Mesendoderm (in vitro differentiated cells): ENCODE measurements at regions not wholly inside any gene's neighbourhood (a gene's known extent, or its start where the extent isn't known, plus 50 kb on each side); places are given as distances from the start of the nearest gene placed in this dataset.

ENCODE experiments used
- DNase-seq: peaks from one replicate; pipeline ENCODE4 v3.0.0; 2013
- H2AK5ac ChIP-seq: 2 replicates; pipeline ENCODE4 v1.6.1; 2013; ENCODE audit warnings: low read length, inconsistent platforms
- H2BK120ac ChIP-seq: 2 replicates; pipeline ENCODE4 v1.6.1; 2013; ENCODE audit warnings: low read depth, mild to moderate bottlenecking, low read length, moderate library complexity, mixed read lengths
- H2BK15ac ChIP-seq: replicated peaks from 2 replicates; pipeline ENCODE4 v1.6.1; 2013; ENCODE audit warnings: low read depth, mild to moderate bottlenecking, moderate library complexity
- H2BK5ac ChIP-seq: 2 replicates; pipeline ENCODE4 v1.6.1; 2013; ENCODE audit warnings: low read length, inconsistent platforms
- H3K18ac ChIP-seq: 2 replicates; pipeline ENCODE4 v1.6.1; 2013; ENCODE audit warnings: mild to moderate bottlenecking, low read length, mixed read lengths
- H3K23ac ChIP-seq: one replicate; pipeline ENCODE4 v1.6.1; 2013; ENCODE audit warnings: low read length
- H3K27ac ChIP-seq: 2 replicates; pipeline ENCODE4 v1.5.1; 2013; ENCODE audit warnings: low read depth, mild to moderate bottlenecking, inconsistent platforms, low read length, moderate library complexity
- H3K27me3 ChIP-seq: 2 replicates; pipeline ENCODE4 v1.6.1; 2013; ENCODE audit warnings: low read length, control low read depth, mild to moderate bottlenecking, inconsistent platforms; ENCODE audit not compliant: insufficient read depth, poor library complexity
- H3K36me3 ChIP-seq: 2 replicates; pipeline ENCODE4 v1.6.1; 2013; ENCODE audit warnings: low read length, inconsistent platforms; ENCODE audit not compliant: control insufficient read depth, insufficient read depth
- H3K4ac ChIP-seq: one replicate; pipeline ENCODE4 v1.6.1; 2013; ENCODE audit warnings: low read depth, mild to moderate bottlenecking, low read length, moderate library complexity
- H3K4me1 ChIP-seq: 2 replicates; pipeline ENCODE4 v1.6.1; 2013; ENCODE audit warnings: low read depth, low read length, inconsistent platforms; ENCODE audit not compliant: control insufficient read depth
- H3K4me2 ChIP-seq: 2 replicates; pipeline ENCODE4 v1.6.1; 2013; ENCODE audit warnings: low read length
- H3K4me3 ChIP-seq: 2 replicates; pipeline ENCODE4 v1.5.1; 2013; ENCODE audit warnings: mild to moderate bottlenecking, low read length
- H3K56ac ChIP-seq: one replicate; pipeline ENCODE4 v1.6.1; 2013; ENCODE audit warnings: low read length
- H3K79me1 ChIP-seq: 2 replicates; pipeline ENCODE4 v1.6.1; 2013; ENCODE audit warnings: low read length, inconsistent platforms
- H3K79me2 ChIP-seq: 2 replicates; pipeline ENCODE4 v1.6.1; 2013; ENCODE audit warnings: mild to moderate bottlenecking, low read length; ENCODE audit not compliant: control insufficient read depth, insufficient read depth
- H3K9ac ChIP-seq: 2 replicates; pipeline ENCODE4 v1.6.1; 2013; ENCODE audit warnings: low read length, inconsistent platforms
- H4K5ac ChIP-seq: one replicate; pipeline ENCODE4 v1.6.1; 2013; ENCODE audit warnings: low read length
- H4K8ac ChIP-seq: one replicate; pipeline ENCODE4 v1.6.1; 2013; ENCODE audit warnings: low read depth, mild to moderate bottlenecking, control low read depth, low read length, moderate library complexity
- WGBS: extraction: QIAGEN DNeasy Blood & Tissue Kit; methylation state at CpG from one replicate; pipeline ENCODE4 v1.1.7; 2013; ENCODE audit warnings: low lambda C conversion rate, missing lambda C conversion rate; ENCODE audit not compliant: insufficient coverage; ENCODE audit errors: extremely low coverage; 5-methylcytosine and 5-hydroxymethylcytosine counted together

DNA sequence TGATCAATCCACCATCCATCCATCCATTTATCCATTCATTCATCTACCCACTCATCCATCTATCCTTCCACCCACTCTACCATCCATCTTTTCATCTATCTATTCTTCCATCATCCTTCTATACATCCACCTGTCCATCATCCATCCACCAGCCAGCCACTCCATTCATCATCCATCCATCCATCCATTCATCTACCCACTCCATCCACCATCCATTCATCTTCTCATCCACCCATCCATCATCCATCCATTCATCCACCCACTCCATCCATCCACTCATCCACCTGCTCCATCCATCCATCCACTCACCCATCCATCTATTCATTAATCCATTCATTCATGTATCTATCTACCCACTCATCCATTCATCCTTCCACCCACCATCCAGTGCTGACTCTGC is 127.9 kb upstream of the TMPRSS2 start:
- Histone ChIP-seq H3K4me1 (peaks cover 2% of the 10 kb centered on the region), H3K18ac (no peak overlapping the region), H3K4me2 (no peak overlapping the region), H3K36me3 (no peaks in the 10 kb centered on the region), H2BK5ac (no peak overlapping the region), H3K56ac (no peak overlapping the region), H3K23ac (no peak overlapping the region), H2AK5ac (no peak overlapping the region), H3K4me3 (no peak overlapping the region), H2BK120ac (no peak overlapping the region), H3K27me3 (no peaks in the 10 kb centered on the region), H3K27ac (no peak overlapping the region), H3K79me2 (no peaks in the 10 kb centered on the region), H4K8ac (no peak overlapping the region), H2BK15ac (no peak overlapping the region), H3K4ac (no peak overlapping the region), H3K9ac (no peak overlapping the region), H3K79me1 (no peaks in the 10 kb centered on the region), H4K5ac (no peak overlapping the region)
- DNase-seq: no peak

DNA sequence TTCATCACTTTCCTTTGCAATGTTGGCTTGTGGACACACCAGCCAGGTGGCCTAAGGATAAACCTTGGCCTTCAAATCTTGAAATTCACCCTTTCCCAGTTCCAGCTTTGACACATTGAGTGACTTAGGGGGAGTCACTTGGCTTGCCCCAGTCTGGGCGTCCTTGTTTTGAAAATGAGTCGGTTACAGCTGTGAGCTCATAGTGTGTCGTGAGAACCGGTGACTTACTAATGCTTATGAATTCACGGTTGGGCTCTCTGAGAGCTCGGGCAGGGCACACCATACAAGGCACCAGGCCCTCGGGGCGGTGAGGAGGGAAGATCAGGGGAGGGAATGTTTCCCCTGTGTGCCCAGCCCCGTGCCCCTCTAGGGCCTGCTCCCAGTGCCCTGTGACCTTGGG is 126.9 kb upstream of the TMPRSS2 start:
- H4K8ac ChIP-seq: no peak overlapping the region
- H3K4me1 ChIP-seq: no peaks in the 10 kb centered on the region
- H3K79me1 ChIP-seq: no peaks in the 10 kb centered on the region
- H3K4ac ChIP-seq: no peak overlapping the region
- DNase-seq: no peak
- no peak overlapping the region for H2BK120ac ChIP-seq
- no peak overlapping the region for H4K5ac ChIP-seq
- H2BK15ac ChIP-seq: no peak overlapping the region
- no peak overlapping the region for H3K56ac ChIP-seq
- no peak overlapping the region for H2BK5ac ChIP-seq
- H3K4me3 ChIP-seq: no peak overlapping the region
- no peaks in the 10 kb centered on the region for H3K27me3 ChIP-seq
- no peak overlapping the region for H3K27ac ChIP-seq
- H3K36me3 ChIP-seq: no peaks in the 10 kb centered on the region
- no peaks in the 10 kb centered on the region for H3K79me2 ChIP-seq
- WGBS: no CpG with 5 or more reads among the region's 9 CpGs
- H3K4me2 ChIP-seq: no peak overlapping the region
- no peak overlapping the region for H3K9ac ChIP-seq
- no peak overlapping the region for H3K18ac ChIP-seq
- H3K23ac ChIP-seq: no peak overlapping the region
- H2AK5ac ChIP-seq: no peak overlapping the region

DNA sequence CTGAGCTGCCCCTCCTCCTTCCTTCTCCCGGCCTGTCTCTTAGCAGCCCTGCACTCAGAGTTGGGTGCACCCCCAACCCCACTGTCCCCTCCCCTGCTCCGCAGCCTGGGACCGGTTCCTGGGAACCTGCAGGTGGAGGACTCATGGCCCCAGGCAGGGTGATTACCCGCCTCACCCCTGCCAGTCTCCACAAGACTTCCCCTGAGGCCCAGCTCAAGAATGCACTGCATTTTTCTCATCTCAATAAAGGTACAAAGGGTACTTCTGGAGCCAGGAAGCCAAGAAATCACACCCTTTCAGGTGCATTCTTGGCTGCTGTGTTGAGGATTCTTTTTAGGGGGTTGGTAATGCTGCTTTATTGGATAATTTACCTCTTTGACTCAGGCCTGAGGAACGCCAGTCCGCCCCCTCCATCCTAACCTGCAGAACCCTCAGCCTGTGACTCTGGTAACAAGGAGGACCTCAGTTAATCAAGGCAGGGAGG is 126.3 kb upstream of the TMPRSS2 start:
- no peak overlapping the region for H3K56ac ChIP-seq
- H4K5ac ChIP-seq: no peak overlapping the region
- H3K18ac ChIP-seq: no peak overlapping the region
- no peak overlapping the region for H2AK5ac ChIP-seq
- no CpG with 5 or more reads among the region's 6 CpGs for WGBS
- no peaks in the 10 kb centered on the region for H3K4me1 ChIP-seq
- no peak overlapping the region for H2BK15ac ChIP-seq
- no peaks in the 10 kb centered on the region for H3K27me3 ChIP-seq
- H3K4ac ChIP-seq: no peak overlapping the region
- H3K79me1 ChIP-seq: no peaks in the 10 kb centered on the region
- H4K8ac ChIP-seq: no peak overlapping the region
- H3K36me3 ChIP-seq: no peaks in the 10 kb centered on the region
- H3K4me3 ChIP-seq: no peak overlapping the region
- H3K27ac ChIP-seq: no peak overlapping the region
- H3K79me2 ChIP-seq: no peaks in the 10 kb centered on the region
- H3K23ac ChIP-seq: no peak overlapping the region
- peak; percentile 77 for DNase-seq
- H3K4me2 ChIP-seq: no peak overlapping the region
- no peak overlapping the region for H2BK5ac ChIP-seq
- no peak overlapping the region for H2BK120ac ChIP-seq
- no peak overlapping the region for H3K9ac ChIP-seq

DNA sequence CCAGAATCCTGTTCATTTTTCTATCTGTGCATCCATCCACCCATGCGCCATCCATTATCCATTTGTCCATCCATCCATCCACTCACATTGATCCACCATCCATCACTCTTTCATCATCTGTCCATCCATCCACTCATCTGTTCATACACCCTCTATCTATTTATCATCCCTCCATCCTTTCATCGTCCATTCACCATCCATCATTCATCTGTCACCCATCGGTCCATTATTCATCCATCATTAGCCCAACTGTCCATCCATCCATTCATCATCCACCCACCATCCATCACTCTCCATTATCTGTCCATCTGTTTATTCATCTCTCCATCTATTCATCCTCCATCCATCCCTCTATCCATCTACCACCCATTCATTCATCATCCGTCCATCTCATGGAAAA is 125.7 kb upstream of the TMPRSS2 start:
- Histone ChIP-seq H2BK15ac (no peak overlapping the region), H3K27ac (no peak overlapping the region), H2BK120ac (no peak overlapping the region), H3K4me1 (no peaks in the 10 kb centered on the region), H2BK5ac (no peak overlapping the region), H2AK5ac (no peak overlapping the region), H3K23ac (no peak overlapping the region), H3K79me1 (no peaks in the 10 kb centered on the region), H3K27me3 (no peaks in the 10 kb centered on the region), H4K8ac (no peak overlapping the region), H4K5ac (no peak overlapping the region), H3K4me3 (no peak overlapping the region), H3K4ac (no peak overlapping the region), H3K4me2 (no peak overlapping the region), H3K56ac (no peak overlapping the region), H3K36me3 (no peaks in the 10 kb centered on the region), H3K18ac (no peak overlapping the region), H3K79me2 (no peaks in the 10 kb centered on the region), H3K9ac (no peak overlapping the region)
- WGBS: 100% methylated on average over 3 of the region's 4 CpGs
- DNase-seq: no peak

DNA sequence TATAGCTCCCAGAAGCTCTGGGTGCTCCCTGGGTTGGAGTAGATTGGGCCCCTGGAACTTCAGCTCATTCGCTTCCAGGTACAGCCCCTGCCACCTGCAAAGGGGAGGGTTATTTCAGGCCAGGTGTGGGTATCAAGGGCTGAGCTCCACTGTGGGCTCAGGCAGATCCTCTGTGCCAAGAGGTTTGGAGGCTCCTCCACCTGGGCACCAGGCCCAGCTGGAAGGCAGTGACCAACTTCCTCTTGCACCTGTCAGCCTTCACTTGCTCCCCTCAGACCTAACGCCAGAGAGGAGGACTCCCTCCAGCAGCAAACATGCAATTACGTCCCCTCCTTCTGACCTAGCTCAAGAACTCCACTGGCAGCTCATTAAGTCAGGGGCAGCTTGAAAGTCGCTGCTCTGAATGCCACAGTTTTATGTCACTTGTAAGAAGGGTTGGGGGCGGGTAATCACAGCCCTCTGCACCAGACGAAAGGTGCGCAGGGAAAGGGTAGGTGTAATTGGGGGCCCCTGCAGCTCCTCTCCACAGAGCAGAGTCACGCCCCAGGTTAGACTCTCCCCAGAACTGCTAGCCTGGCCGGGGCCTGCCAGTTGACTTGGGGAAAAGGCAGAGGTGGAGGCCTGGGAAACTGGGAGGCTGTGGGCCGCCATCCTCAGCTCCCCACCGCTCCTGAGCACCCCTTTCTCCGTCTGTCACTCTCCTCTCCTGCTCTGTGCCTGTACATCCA is 125.0 kb upstream of the TMPRSS2 start:
- Histone ChIP-seq H3K4ac (no peak overlapping the region), H4K5ac (no peak overlapping the region), H3K4me1 (no peaks in the 10 kb centered on the region), H3K56ac (no peak overlapping the region), H3K27ac (no peak overlapping the region), H3K4me3 (no peak overlapping the region), H2BK120ac (no peak overlapping the region), H3K4me2 (no peak overlapping the region), H3K27me3 (no peaks in the 10 kb centered on the region), H3K36me3 (no peaks in the 10 kb centered on the region), H3K79me2 (no peaks in the 10 kb centered on the region), H2BK5ac (no peak overlapping the region), H2AK5ac (no peak overlapping the region), H3K18ac (no peak overlapping the region), H3K79me1 (no peaks in the 10 kb centered on the region), H2BK15ac (no peak overlapping the region), H3K23ac (no peak overlapping the region), H3K9ac (no peak overlapping the region), H4K8ac (no peak overlapping the region)
- no peak for DNase-seq
- WGBS: no CpG with 5 or more reads among the region's 12 CpGs
